ENCODE measurements at regions not wholly inside any gene's neighbourhood (a gene's known extent, or its start where the extent isn't known, plus 50 kb on each side); places are given as distances from the start of the nearest gene placed in this dataset.

DNA sequence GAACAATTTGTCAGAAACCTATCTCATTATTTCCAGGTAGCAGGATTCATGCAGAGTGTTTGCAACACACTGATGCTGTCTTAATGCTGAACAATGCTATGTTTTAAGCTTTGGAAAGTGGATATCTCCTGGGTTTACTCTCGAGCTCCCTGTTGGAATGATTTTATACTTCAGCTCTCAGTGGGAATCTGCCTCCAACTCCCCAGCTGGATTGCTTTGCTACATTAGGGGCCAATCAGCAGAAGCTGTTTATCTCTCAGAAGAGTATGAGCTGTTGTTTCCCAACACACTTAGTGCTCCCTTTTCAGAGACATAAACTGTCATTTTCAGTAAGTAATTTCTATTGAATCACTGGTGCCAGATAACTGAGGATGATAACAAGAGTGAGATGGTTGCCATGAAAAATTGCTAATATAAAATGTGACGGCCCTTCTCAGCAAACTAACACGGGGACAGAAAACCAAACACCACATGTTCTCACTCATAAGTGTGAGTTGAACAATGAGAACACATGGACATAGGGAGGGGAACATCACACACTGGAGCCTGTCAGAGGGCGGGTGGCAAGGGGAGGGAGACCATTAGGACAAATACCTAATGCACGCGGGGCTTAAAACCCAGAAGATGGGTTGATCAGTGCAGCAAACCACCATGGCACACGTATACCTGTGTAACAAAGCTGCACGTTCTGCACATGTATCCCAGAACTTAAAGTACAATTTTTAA, 265.9 kb upstream of the RUNX1 start:
- DNase-seq (ENCODE audit: insufficient read length, low spot score) (no peak), FAIRE-seq (no peak)
- TF ChIP-seq POLR2A (IDR thresholded peaks at IDR 0.05; ENCODE audit: low read depth, low read length), result no peak

DNA sequence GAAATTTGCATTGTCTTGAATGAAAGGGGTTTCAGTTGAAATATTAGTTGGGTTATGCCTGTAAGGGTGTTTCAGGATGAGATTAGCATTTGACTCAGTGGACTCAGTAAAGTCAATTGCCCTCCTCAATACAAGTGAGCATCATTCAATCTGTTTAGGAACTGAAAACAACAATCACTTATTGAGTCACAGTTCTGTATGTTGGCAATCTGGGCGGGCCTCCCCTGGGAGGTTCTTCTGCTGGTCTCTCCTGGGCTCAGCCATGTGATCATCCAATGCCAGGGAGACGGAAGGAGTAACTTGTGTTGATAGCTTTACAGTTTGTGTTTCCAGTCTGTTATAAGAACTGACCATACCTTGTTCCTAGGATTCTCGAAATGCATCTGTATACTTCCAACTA, 262.9 kb upstream of the RUNX1 start:
- FAIRE-seq (no peak), DNase-seq (ENCODE audit: insufficient read length, low spot score) (no peak)
- no peak for TF ChIP-seq POLR2A (IDR thresholded peaks at IDR 0.05; ENCODE audit: low read depth, low read length)

DNA sequence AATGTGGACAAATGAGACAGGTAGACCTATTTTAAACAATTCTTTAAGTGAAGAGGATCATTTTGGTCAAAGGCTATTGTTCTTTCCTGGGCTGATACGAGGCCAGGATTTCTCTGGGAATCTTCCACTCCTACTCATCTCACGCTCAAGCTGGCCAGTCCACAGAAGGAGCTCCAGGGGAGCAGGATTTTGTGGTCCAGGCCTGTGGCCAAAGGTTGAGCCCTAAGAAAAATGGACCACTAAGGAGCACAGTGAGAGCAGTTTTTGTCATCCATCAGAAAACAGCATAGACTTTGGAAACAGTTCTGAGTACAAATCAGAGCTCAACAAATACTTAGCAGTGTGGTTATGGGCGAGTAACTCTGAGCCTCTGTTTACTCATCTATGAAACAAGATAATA, 260.2 kb upstream of the RUNX1 start:
- DNase-seq (ENCODE audit: insufficient read length, low spot score), result no peak
- no peak for TF ChIP-seq POLR2A (IDR thresholded peaks at IDR 0.05; ENCODE audit: low read depth, low read length)
- no peak for FAIRE-seq

DNA sequence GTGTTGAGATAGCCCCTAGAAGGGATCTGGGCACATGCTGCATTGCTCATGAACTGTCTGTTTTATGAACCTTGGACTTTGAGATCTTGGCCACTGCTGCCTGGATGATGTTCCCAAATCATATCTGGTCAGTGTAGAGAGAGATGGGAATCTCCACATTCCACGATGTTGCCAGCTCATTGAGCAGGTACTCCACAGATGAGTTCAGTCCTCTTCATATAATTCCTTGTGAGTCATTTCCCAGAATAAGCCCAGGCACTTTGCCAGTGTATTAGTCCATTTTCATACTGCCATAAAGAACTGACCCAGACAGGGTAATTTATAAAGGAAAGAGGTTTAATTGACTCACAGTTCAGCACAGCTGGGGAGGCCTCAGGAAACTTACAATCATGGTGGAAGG, 254.0 kb upstream of the RUNX1 start:
- FAIRE-seq (peak; percentile 53), DNase-seq (ENCODE audit: insufficient read length, low spot score) (peak; percentile 45)
- no peak for TF ChIP-seq POLR2A (IDR thresholded peaks at IDR 0.05; ENCODE audit: low read depth, low read length)

DNA sequence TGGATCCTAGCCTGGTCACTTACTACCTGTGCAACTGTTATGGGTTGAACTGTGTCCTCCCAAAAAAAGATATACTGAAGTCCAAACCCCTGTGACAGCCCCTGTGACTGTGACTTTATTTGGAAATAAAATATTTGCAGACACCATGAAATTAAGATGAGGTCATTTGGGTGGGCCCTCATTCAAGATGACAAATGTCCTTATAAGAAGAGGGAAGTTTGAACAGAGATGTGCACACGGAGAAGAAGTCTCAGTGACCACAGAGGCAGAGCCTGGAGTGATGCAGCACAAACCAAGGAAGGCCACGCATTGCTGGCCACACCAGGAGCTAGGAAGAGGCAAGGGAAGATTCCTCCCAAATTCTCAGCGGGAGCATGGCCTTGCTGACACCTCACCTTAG, 249.7 kb upstream of the RUNX1 start:
- DNase-seq (ENCODE audit: insufficient read length, low spot score) (no peak), FAIRE-seq (no peak)
- no peak for TF ChIP-seq POLR2A (IDR thresholded peaks at IDR 0.05; ENCODE audit: low read depth, low read length)

DNA sequence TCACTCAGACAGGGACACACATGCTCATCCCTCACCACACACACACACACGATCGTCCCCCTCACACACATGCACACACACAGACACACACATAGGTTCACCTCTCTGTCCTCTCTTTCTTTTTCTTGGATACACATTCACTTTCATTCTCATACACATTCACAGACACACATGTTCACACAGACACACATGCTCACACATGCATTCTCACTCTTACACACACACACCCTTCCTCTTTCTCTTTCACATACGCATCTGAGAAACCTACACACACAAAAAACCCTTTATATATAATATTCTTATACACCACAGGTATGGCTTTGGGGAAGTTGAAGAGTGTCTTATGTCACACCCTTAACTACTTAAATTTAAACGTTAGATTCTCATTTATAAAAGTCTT, 248.6 kb upstream of the RUNX1 start:
- TF ChIP-seq POLR2A (IDR thresholded peaks at IDR 0.05; ENCODE audit: low read depth, low read length), result no peak
- DNase-seq (ENCODE audit: insufficient read length, low spot score), result no peak
- no peak for FAIRE-seq

DNA sequence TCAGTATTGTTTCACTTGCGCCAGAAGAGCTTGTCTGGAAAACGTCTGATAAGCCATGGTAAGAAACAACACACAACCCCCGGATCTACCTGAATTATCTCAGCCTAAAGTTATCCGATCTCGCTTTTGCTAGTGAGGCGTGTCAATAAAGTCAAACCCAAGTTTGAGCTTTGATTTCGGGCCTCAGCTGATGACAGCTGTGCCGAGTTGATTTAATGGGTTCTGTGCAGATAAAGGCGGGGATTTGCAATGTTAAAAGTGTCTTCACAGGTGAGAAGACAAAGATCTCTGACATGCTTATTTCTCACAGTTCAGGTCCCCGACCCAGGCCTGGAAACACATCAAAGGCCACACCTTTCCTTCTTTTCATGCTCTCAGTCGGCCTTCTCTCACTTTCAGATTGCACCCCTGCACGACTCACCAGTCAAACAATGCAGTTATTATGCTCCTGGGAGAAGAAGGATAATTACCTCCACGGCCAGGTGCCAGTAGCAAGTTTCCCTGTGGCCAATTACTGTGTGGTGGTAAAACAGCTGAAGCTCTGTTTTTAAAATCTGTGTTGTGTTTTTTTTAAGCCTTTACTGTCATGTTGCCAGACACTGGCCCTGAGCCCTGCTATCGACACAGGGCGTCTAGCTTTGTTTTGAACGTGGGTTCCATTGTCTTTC, 245.3 kb upstream of the RUNX1 start:
- no peak for DNase-seq (ENCODE audit: insufficient read length, low spot score)
- no peak for FAIRE-seq
- no peak for TF ChIP-seq POLR2A (IDR thresholded peaks at IDR 0.05; ENCODE audit: low read depth, low read length)

DNA sequence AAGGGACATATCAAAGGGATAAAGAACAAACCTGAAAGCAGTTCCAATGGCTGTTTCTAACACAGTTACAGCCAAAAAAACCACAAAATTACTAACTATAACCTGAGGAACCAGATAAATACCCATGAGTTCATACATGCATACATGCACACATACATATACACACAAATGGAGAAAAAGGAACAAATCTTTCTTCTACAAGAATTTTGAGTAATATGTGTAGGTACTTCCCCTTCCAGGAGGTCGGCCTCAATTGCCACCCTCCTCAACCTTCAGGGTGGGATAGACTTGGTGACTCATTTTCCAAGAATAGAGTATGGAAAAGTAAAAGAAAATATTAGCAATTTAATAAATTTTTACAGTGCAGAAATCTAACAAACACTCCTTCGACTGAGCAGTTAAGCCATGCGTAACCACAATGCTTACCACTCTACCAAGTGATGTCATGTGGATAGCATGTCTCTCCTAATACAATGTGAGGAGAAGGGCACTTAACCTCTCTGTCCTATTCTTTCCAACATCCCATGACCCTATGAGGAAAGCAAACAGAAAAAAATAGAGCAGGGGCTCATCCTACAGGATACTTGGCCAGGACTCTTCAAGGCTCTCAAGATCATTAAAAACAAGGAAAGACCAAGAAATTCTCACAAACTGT, 243.0 kb upstream of the RUNX1 start:
- FAIRE-seq (no peak), DNase-seq (ENCODE audit: insufficient read length, low spot score) (no peak)
- TF ChIP-seq POLR2A (IDR thresholded peaks at IDR 0.05; ENCODE audit: low read depth, low read length), result no peak

DNA sequence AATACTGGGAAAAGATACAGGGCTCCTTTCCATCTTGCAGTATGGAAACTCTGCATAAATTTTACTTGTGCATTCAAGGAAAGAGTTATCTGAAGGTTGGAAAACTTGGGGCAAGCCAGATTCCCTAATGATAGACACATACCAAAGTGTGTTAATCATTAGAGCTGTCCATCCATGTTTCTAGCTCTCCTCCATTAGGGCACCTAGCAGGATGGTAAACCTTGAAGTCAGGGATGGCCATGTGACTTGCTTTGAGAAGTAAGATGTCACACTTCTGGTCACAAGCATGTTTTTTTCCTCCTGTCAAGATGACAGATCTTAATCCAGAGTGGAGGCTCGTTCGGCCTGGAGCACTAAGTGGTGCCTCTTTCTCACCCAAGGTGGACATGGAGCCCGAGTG, 241.9 kb upstream of the RUNX1 start:
- no peak for TF ChIP-seq POLR2A (IDR thresholded peaks at IDR 0.05; ENCODE audit: low read depth, low read length)
- DNase-seq (ENCODE audit: insufficient read length, low spot score), result no peak
- FAIRE-seq, result no peak

DNA sequence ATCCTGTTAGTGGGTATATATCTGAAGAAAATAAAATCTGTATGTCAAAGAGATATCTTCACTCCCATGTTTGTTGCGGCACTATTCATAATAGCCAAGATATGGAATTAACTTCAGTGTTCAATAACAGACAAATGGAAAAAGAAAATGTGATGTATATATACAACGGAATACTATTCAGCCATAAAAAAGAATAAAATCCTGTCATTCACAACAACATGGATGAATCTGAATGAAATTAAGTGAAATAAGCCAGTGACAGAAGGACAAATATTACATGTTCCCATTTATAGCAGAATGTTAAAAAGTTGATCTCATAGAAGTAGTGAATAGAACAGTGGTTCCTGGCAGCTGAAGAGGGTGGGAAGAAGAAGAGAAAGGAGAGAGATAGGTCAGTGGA, 239.1 kb upstream of the RUNX1 start:
- FAIRE-seq, result no peak
- DNase-seq (ENCODE audit: insufficient read length, low spot score), result no peak
- TF ChIP-seq POLR2A (IDR thresholded peaks at IDR 0.05; ENCODE audit: low read depth, low read length), result no peak

DNA sequence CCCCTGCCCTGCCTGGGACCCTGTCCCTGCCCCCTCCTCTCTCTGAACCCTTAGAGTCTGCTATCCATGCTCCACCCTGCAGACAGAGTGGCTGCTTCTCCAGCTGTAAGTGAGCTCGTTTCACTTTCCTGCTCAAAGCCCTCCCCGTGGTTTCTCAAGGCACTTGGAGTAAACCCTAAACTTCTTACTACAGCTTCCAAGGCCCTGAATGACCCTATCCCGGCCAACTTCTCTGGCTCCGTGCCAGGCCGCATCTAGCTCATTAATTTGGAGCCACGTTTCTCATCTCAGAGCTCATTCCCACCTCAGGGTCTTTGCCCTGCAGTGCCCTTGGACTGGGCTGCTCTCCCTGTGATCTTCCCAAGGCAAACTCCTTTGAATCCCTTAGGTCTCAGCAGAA, 235.1 kb upstream of the RUNX1 start:
- DNase-seq (ENCODE audit: insufficient read length, low spot score), result no peak
- no peak for FAIRE-seq
- no peak for TF ChIP-seq POLR2A (IDR thresholded peaks at IDR 0.05; ENCODE audit: low read depth, low read length)

DNA sequence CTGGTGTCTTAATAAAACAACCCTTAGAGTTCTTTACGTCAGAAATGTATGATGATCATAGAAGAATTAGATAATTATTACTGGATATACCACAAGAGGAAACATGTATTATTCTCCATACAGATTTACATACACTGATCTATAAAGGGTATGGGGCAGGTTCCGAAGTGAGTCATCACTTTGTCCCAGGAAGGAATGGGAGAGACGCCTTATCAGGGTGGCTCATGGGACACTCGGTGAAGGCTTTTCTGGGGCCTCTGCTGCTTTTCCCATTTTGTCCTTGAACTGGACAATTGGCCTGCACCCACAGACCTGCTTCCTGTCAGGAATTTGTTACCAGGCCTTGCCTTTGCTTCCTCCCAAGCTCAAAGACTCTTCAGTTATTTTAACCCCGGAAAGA, 233.8 kb upstream of the RUNX1 start:
- DNase-seq (ENCODE audit: insufficient read length, low spot score) (no peak), FAIRE-seq (no peak)
- no peak for TF ChIP-seq POLR2A (IDR thresholded peaks at IDR 0.05; ENCODE audit: low read depth, low read length)

DNA sequence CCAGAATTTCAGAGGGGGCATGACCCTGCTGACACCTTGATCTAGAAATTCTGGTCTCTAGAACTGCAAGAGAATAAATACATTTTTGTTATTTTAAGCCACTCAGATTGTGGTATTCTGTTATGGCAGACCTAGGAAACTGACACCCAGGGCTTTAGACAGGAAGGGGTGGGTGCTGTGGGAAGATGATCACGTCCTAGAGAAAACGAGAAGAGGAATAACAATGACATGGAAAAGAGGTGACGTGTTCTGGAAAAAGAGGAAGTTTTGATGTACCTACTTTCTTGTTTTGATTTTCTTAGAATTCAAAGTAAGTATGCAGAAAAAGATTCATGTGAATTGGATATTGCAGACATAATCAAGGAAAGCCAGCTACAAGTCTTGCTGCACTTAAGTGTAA, 232.9 kb upstream of the RUNX1 start:
- FAIRE-seq, result no peak
- no peak for DNase-seq (ENCODE audit: insufficient read length, low spot score)
- no peak for TF ChIP-seq POLR2A (IDR thresholded peaks at IDR 0.05; ENCODE audit: low read depth, low read length)

DNA sequence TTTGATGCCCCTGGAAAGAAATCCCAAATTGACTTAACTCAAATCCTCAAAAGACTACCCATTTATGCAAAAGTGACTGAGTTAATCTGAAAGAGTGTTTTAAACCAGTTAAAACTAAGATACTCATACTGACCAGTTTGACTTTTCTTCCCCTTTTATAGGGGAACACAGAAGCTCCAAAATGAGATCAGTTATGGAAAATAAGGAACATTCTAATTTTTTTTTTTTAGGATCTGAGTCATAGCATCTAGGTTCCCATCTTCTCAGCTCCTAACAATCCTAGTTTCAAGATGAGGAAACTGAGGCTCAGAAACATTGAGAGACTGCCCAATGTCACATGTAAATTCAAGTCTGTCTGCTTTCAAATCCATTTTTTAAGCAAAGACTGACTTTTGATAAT, 231.1 kb upstream of the RUNX1 start:
- FAIRE-seq (no peak), DNase-seq (ENCODE audit: insufficient read length, low spot score) (no peak)
- TF ChIP-seq POLR2A (IDR thresholded peaks at IDR 0.05; ENCODE audit: low read depth, low read length), result no peak

DNA sequence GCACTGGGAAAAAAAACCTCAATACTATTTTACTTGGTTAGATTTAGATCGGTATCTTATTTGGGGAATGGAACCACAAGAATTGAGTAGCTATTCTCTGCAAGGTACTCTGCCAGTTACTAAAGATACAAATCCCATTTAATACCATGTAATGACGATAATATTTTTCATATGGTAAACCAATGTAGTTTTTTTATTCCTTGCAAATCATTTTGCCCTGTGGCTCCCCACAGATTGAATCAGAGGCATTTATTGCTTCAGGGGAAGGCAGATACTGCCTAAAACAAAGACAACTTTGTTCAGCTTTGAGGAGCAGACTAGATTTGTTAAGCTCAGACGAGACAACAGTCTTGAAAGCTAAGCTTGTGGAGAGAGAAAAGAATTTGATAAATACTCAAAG, 226.7 kb upstream of the RUNX1 start:
- FAIRE-seq, result peak; percentile 84
- no peak for DNase-seq (ENCODE audit: insufficient read length, low spot score)
- TF ChIP-seq POLR2A (IDR thresholded peaks at IDR 0.05; ENCODE audit: low read depth, low read length), result no peak
